ENCODE measurements at regions not wholly inside any gene's neighbourhood (a gene's known extent, or its start where the extent isn't known, plus 50 kb on each side); places are given as distances from the start of the nearest gene placed in this dataset.

DNA sequence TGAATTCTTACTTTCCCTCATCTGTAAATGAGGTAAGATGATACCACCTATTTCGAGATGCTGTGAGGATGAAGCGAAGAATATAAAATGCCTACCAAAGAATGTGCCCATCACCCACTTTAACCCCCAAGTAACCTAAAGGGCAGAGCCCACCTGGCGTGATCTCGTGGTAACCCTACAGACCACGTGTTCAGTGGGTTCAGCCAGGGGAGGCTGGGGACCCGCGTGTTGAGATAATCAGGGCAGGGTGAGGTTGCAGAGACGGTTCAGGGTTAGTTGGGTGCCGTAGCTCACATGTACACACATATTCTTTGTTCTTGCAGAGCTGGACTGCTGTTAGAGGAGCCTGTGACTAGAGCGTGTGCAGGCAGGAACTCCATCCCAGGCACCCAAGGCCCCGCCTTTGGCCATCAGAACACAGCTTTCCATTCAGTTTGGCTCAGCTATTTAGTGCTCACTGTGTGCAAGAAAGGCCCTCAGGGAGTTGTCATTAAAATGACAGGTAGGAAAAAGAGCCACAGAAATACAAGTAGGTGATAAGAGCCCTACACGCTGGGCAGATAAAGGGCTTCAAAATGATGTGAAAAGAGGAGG is 56.5 kb upstream of the HAND1 start:
- BruUV-seq (replicated peaks): no TSS peak
- H3K4me2 ChIP-seq (ENCODE audit: low read length): no peak overlapping the region
- ChIA-PET POLR2A (no interaction called here), CTCF (ENCODE audit: unreplicated experiment) (no interaction called here)
- H3K9me3 ChIP-seq (ENCODE audit: low read length): no peaks in the 10 kb centered on the region
- TF ChIP-seq EZH2phosphoT487 (IDR thresholded peaks at IDR 0.05; ENCODE audit: borderline replicate concordance, low read depth, low read length) (no peak), CTCF (conservative IDR thresholded peaks at IDR 0.05; ENCODE audit: low read length) (no peak)
- no peaks in the 10 kb centered on the region for H3K9me2 ChIP-seq (ENCODE audit: insufficient read depth, low read length)
- no peak overlapping the region for H3K4me3 ChIP-seq (ENCODE audit: low read depth, low read length, poor library complexity, severe bottlenecking)
- no peaks in the 10 kb centered on the region for H4K20me1 ChIP-seq (ENCODE audit: insufficient read depth, low read length)
- no peak for DNase-seq (ENCODE audit: low spot score)
- no peaks in the 10 kb centered on the region for H3K36me3 ChIP-seq (ENCODE audit: insufficient read depth, low read length)
- no peak overlapping the region for H3K27ac ChIP-seq (ENCODE audit: low read depth, low read length, poor library complexity, severe bottlenecking)
- intact Hi-C loops (cut with micrococcal nuclease; ENCODE audit: unreplicated experiment): no loop called here
- no peaks in the 10 kb centered on the region for H3K79me2 ChIP-seq (ENCODE audit: insufficient read depth, low read depth, low read length)
- no peaks in the 10 kb centered on the region for H3K4me1 ChIP-seq (ENCODE audit: insufficient read depth, low read length, poor library complexity, severe bottlenecking)
- no peak overlapping the region for H2AFZ ChIP-seq (ENCODE audit: low read length)

GRCh38 chr5:154529282-154529681 is 51.3 kb upstream of the HAND1 start:
- H3K79me2 ChIP-seq (ENCODE audit: insufficient read depth, low read depth, low read length): no peaks in the 10 kb centered on the region
- H2AFZ ChIP-seq (ENCODE audit: low read length): no peak overlapping the region
- no peak overlapping the region for H3K4me3 ChIP-seq (ENCODE audit: low read depth, low read length, poor library complexity, severe bottlenecking)
- H4K20me1 ChIP-seq (ENCODE audit: insufficient read depth, low read length): no peaks in the 10 kb centered on the region
- H3K27ac ChIP-seq (ENCODE audit: low read depth, low read length, poor library complexity, severe bottlenecking): no peak overlapping the region
- H3K9me2 ChIP-seq (ENCODE audit: insufficient read depth, low read length): no peaks in the 10 kb centered on the region
- ChIA-PET CTCF (ENCODE audit: unreplicated experiment) (no interaction called here), POLR2A (interaction anchor here (0.7 kb wide), 1 partner anchor 177 kb away, joined by 3 read pairs; no protein-coding TSS in a partner anchor)
- no peak for TF ChIP-seq EZH2phosphoT487 (IDR thresholded peaks at IDR 0.05; ENCODE audit: borderline replicate concordance, low read depth, low read length)
- no peak for TF ChIP-seq CTCF (conservative IDR thresholded peaks at IDR 0.05; ENCODE audit: low read length)
- no peak overlapping the region for H3K4me2 ChIP-seq (ENCODE audit: low read length)
- H3K9me3 ChIP-seq (ENCODE audit: low read length): no peaks in the 10 kb centered on the region
- BruUV-seq (replicated peaks): no TSS peak
- intact Hi-C loops (cut with micrococcal nuclease; ENCODE audit: unreplicated experiment): no loop called here
- no peaks in the 10 kb centered on the region for H3K36me3 ChIP-seq (ENCODE audit: insufficient read depth, low read length)
- no peaks in the 10 kb centered on the region for H3K4me1 ChIP-seq (ENCODE audit: insufficient read depth, low read length, poor library complexity, severe bottlenecking)
- no peak for DNase-seq (ENCODE audit: low spot score)

- H3K9me2 ChIP-seq (ENCODE audit: insufficient read depth, low read length): no peaks in the 10 kb centered on the region
- POLR2A ChIA-PET: no interaction called here
Measured at GRCh38 chr5:154528005-154528594, 50.1 kb upstream of the HAND1 start.

More at GRCh38 chr5:154528005-154528594, 50.1 kb upstream of the HAND1 start:
- DNase-seq (ENCODE audit: low spot score): no peak
- Histone ChIP-seq H4K20me1 (ENCODE audit: insufficient read depth, low read length) (no peaks in the 10 kb centered on the region), H3K36me3 (ENCODE audit: insufficient read depth, low read length) (no peaks in the 10 kb centered on the region), H3K4me3 (ENCODE audit: low read depth, low read length, poor library complexity, severe bottlenecking) (no peak overlapping the region), H3K79me2 (ENCODE audit: insufficient read depth, low read depth, low read length) (no peaks in the 10 kb centered on the region), H3K9me3 (ENCODE audit: low read length) (no peaks in the 10 kb centered on the region), H2AFZ (ENCODE audit: low read length) (no peak overlapping the region), H3K4me2 (ENCODE audit: low read length) (no peak overlapping the region), H3K4me1 (ENCODE audit: insufficient read depth, low read length, poor library complexity, severe bottlenecking) (no peaks in the 10 kb centered on the region), H3K27ac (ENCODE audit: low read depth, low read length, poor library complexity, severe bottlenecking) (no peak overlapping the region)
- no peak for TF ChIP-seq CTCF (conservative IDR thresholded peaks at IDR 0.05; ENCODE audit: low read length)
- no peak for TF ChIP-seq EZH2phosphoT487 (IDR thresholded peaks at IDR 0.05; ENCODE audit: borderline replicate concordance, low read depth, low read length)
- intact Hi-C loops (cut with micrococcal nuclease; ENCODE audit: unreplicated experiment): no loop called here
- CTCF ChIA-PET (ENCODE audit: unreplicated experiment): no interaction called here
- no TSS peak for BruUV-seq (replicated peaks)

Data from OCI-LY7 (cell line).